Natural killer cell (primary cell): ENCODE measurements at regions not wholly inside any gene's neighbourhood (a gene's known extent, or its start where the extent isn't known, plus 50 kb on each side); places are given as distances from the start of the nearest gene placed in this dataset.

ENCODE experiments used
- ATAC-seq, 3 donors: fragments of 150-1000 bp in 2 of 3; fragments of 200-7000 bp in 1 of 3; cut with Tn5 transposase; 1 replicate in 1 of 3; 2 replicates in 2 of 3; pipeline ENCODE4 v1.10.0; 2021; ENCODE audit warnings: mild to moderate bottlenecking in 2 of 3, moderate library complexity in 2 of 3
- DNase-seq, 2 donors: peaks; one replicate each; pipeline versions ENCODE4 v3.0.0 to v3.0.0-alpha.2; 2013 to 2021; ENCODE audit warnings: mixed read lengths in 1 of 2
- H3K27ac ChIP-seq: one replicate; pipeline ENCODE4 v1.5.1; 2013; ENCODE audit warnings: mild to moderate bottlenecking, low read length
- H3K27me3 ChIP-seq: one replicate; pipeline ENCODE4 v1.6.1; 2013; ENCODE audit warnings: low read length; ENCODE audit not compliant: control insufficient read depth, insufficient read depth
- H3K36me3 ChIP-seq: one replicate; pipeline ENCODE4 v1.6.1; 2013; ENCODE audit warnings: low read length; ENCODE audit not compliant: control insufficient read depth, insufficient read depth
- H3K4me1 ChIP-seq: one replicate; pipeline ENCODE4 v1.6.1; 2013; ENCODE audit warnings: low read length; ENCODE audit not compliant: control insufficient read depth, insufficient read depth
- H3K4me3 ChIP-seq: one replicate; pipeline ENCODE4 v1.5.1; 2013; ENCODE audit warnings: low read length
- H3K9me3 ChIP-seq: one replicate; pipeline ENCODE4 v1.6.1; 2013; ENCODE audit warnings: low read length; ENCODE audit not compliant: control insufficient read depth, insufficient read depth
- H3K27ac Mint-ChIP-seq, 2 donors: one replicate each; pipeline ENCODE4 v1.8.0; 2022; ENCODE audit warnings: mild to moderate bottlenecking in 2 of 2, mixed read lengths in 2 of 2, moderate library complexity in 1 of 2
- H3K27me3 Mint-ChIP-seq, 2 donors: one replicate each; pipeline ENCODE4 v1.8.0; 2022; ENCODE audit warnings: low read depth in 2 of 2, mixed read lengths in 2 of 2
- H3K36me3 Mint-ChIP-seq: one replicate; pipeline ENCODE4 v1.8.0; 2022; ENCODE audit warnings: mixed read lengths
- H3K4me1 Mint-ChIP-seq, 2 donors: one replicate each; pipeline ENCODE4 v1.8.0; 2022; ENCODE audit warnings: mixed read lengths in 2 of 2
- H3K4me3 Mint-ChIP-seq: one replicate; pipeline ENCODE4 v1.8.0; 2022; ENCODE audit warnings: mild to moderate bottlenecking, moderate library complexity, mixed read lengths
- H3K9me3 Mint-ChIP-seq, 2 donors: one replicate each; pipeline ENCODE4 v1.8.0; 2022; ENCODE audit warnings: mixed read lengths in 2 of 2
- WGBS: methylation state at CpG from one replicate; pipeline ENCODE4 v1.1.7; 2013; ENCODE audit warnings: missing lambda C conversion rate; ENCODE audit not compliant: insufficient coverage; 5-methylcytosine and 5-hydroxymethylcytosine counted together
- intact Hi-C: fragments of 100-400 bp; cut with micrococcal nuclease; formaldehyde crosslinking; loops from one replicate; pipeline ENCODE4 v1.14.2; 2022
- TF ChIP-seq, protein P1 (sequence below): fragments of 200-600 bp; IDR thresholded peaks from one replicate; pipeline ENCODE4 v1.8.0; 2022; ENCODE audit warnings: antibody characterized with exemption

DNA sequence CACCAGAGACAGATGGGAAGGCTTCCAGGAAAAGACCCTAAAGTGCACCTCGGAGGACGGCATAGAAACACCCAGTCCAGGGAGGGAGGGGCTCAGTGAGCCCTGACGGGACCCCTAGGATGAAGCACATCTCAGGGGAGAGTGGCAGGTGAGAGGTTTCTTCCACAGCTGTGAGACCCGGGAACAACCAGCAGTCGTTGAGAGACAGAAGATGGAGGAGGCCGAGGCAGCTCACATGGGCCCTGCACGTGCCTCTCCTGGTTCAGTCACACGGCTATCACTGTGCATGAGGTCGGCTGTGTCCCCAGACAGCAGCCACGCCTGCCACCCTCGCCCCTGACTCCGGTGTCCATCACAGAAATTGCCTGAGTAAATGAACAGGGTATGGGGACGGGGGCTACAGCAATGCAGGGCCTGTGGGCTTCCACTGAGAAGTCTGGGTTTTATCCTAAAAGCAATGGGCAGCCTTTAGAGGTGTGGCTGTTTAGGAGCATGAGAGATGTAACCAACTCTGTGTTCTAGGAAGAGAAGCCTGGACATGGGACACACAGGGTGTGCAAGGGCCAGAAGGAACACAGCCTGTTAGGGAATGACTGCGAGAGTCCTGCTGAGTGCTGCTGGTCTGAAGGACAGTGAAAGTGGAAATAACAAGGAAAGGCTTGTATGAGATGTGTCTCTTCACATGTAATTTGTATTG, 102.0 kb downstream of the TMEM18 start:
- Mint-ChIP-seq H3K27me3 (peaks cover 35 to 59% of the 10 kb centered on the region in 2 donors), H3K36me3 (no peaks in the 10 kb centered on the region), H3K9me3 (no peaks in the 10 kb centered on the region), H3K4me3 (no peak overlapping the region), H3K27ac (no peak overlapping the region), H3K4me1 (no peaks in the 10 kb centered on the region)
- H3K27me3 ChIP-seq: peaks cover 2% of the 10 kb centered on the region
- no peak overlapping the region for H3K4me3 ChIP-seq
- 89% methylated on average over 14 of the region's 14 CpGs for WGBS
- intact Hi-C loops: no loop called here
- ATAC-seq: no peak
- DNase-seq: no peak
- no peak overlapping the region for H3K27ac ChIP-seq
- TF ChIP-seq, protein P1, sequence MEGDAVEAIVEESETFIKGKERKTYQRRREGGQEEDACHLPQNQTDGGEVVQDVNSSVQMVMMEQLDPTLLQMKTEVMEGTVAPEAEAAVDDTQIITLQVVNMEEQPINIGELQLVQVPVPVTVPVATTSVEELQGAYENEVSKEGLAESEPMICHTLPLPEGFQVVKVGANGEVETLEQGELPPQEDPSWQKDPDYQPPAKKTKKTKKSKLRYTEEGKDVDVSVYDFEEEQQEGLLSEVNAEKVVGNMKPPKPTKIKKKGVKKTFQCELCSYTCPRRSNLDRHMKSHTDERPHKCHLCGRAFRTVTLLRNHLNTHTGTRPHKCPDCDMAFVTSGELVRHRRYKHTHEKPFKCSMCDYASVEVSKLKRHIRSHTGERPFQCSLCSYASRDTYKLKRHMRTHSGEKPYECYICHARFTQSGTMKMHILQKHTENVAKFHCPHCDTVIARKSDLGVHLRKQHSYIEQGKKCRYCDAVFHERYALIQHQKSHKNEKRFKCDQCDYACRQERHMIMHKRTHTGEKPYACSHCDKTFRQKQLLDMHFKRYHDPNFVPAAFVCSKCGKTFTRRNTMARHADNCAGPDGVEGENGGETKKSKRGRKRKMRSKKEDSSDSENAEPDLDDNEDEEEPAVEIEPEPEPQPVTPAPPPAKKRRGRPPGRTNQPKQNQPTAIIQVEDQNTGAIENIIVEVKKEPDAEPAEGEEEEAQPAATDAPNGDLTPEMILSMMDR: no peak
- peaks cover 8% of the 10 kb centered on the region for H3K9me3 ChIP-seq
- no peaks in the 10 kb centered on the region for H3K36me3 ChIP-seq
- H3K4me1 ChIP-seq: no peaks in the 10 kb centered on the region

DNA sequence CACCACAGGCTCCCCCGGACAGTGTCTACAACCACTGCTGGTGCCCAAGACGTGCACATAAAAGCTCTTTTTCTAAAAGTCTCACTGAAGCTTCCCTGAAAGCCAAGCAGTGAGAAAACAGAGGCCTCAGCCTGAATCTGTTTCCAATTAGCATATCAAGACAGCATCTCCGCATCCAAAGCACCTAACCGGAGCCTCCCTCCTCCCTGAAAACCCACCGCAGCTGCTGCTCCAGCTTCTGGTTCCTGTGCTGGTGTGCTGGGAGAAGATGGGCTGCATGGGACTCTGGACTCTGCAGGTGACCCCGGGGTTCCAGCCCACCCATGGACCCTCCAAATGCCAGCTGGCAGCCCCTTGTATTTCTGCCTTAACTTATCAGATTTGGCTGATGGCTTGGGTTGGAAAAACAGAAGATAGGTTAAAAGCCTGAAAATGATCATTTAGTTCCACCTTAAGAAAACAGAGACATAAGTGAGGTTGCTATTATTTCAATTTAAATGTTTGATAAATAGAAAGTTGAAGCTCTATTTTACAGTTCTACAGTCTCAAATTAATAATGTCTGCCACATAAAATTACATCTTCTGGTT, 103.3 kb downstream of the TMEM18 start:
- ATAC-seq: no peak
- Mint-ChIP-seq H3K27ac (no peak overlapping the region), H3K4me3 (no peak overlapping the region), H3K9me3 (no peaks in the 10 kb centered on the region), H3K27me3 (peaks cover 39 to 67% of the 10 kb centered on the region in 2 donors), H3K36me3 (no peaks in the 10 kb centered on the region), H3K4me1 (no peaks in the 10 kb centered on the region)
- no peak overlapping the region for H3K27ac ChIP-seq
- 68% methylated on average over 6 of the region's 6 CpGs for WGBS
- no peaks in the 10 kb centered on the region for H3K36me3 ChIP-seq
- intact Hi-C loops: no loop called here
- H3K4me3 ChIP-seq: no peak overlapping the region
- DNase-seq: no peak
- peaks cover 2% of the 10 kb centered on the region for H3K27me3 ChIP-seq
- H3K9me3 ChIP-seq: peaks cover 8% of the 10 kb centered on the region
- H3K4me1 ChIP-seq: no peaks in the 10 kb centered on the region
- TF ChIP-seq, protein P1: no peak

GRCh38 chr2:573025-573424, 104.2 kb downstream of the TMEM18 start:
- 84% methylated on average over 9 of the region's 9 CpGs for WGBS
- H3K27ac Mint-ChIP-seq: no peak overlapping the region
- peaks cover 44 to 71% of the 10 kb centered on the region in 2 donors for H3K27me3 Mint-ChIP-seq
- no peaks in the 10 kb centered on the region for H3K4me1 Mint-ChIP-seq
- DNase-seq (no peak), ATAC-seq (no peak)
- intact Hi-C loops: no loop called here
- H3K27me3 ChIP-seq: peaks cover 3% of the 10 kb centered on the region
- no peaks in the 10 kb centered on the region for H3K4me1 ChIP-seq
- H3K9me3 ChIP-seq: peaks cover 8% of the 10 kb centered on the region
- TF ChIP-seq, protein P1: no peak
- no peaks in the 10 kb centered on the region for H3K36me3 Mint-ChIP-seq
- no peak overlapping the region for H3K4me3 ChIP-seq
- H3K4me3 Mint-ChIP-seq: no peak overlapping the region
- H3K27ac ChIP-seq: no peak overlapping the region
- H3K9me3 Mint-ChIP-seq: no peaks in the 10 kb centered on the region
- H3K36me3 ChIP-seq: no peaks in the 10 kb centered on the region

DNA sequence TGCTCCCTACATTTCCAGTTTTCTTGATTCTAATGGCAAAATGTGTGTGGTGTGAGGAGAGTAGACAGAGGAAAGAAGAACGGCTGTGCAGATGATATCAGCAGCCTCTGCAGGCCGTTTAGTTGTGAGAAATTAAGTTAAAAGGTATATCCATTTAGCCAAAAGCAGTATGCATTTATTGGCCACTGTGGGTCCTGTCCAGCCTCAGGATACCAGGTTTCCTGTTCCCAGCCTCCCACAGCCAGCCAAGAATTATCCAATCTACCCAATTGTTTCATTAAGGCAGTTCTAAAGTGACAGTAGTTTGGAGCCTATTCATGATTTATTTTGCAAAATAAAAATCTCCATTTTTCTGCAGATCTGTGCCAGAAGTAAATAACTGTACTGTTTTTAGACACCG, 107.5 kb downstream of the TMEM18 start:
- H3K4me1 Mint-ChIP-seq: no peaks in the 10 kb centered on the region
- Histone ChIP-seq H3K4me3 (no peak overlapping the region), H3K27me3 (peaks cover 4% of the 10 kb centered on the region), H3K4me1 (no peaks in the 10 kb centered on the region), H3K27ac (no peak overlapping the region), H3K9me3 (no peaks in the 10 kb centered on the region), H3K36me3 (no peaks in the 10 kb centered on the region)
- no peaks in the 10 kb centered on the region for H3K36me3 Mint-ChIP-seq
- H3K9me3 Mint-ChIP-seq: no peaks in the 10 kb centered on the region
- no peak overlapping the region for H3K27ac Mint-ChIP-seq
- DNase-seq: no peak
- no peak for ATAC-seq
- H3K27me3 Mint-ChIP-seq: peaks cover 51 to 82% of the 10 kb centered on the region in 2 donors
- intact Hi-C loops: no loop called here
- H3K4me3 Mint-ChIP-seq: no peak overlapping the region
- 70% methylated on average over 3 of the region's 3 CpGs for WGBS
- TF ChIP-seq, protein P1: no peak
